Neural cell (in vitro differentiated cells): ENCODE measurements at regions not wholly inside any gene's neighbourhood (a gene's known extent, or its start where the extent isn't known, plus 50 kb on each side); places are given as distances from the start of the nearest gene placed in this dataset.

ENCODE experiments used
- H2AFZ ChIP-seq: fragments of 200-600, 300-800 bp; sonication (generic), shearing (Covaris generic); 2 replicates; pipeline ENCODE4 v1.6.0; 2014; ENCODE audit warnings: low read depth, mild to moderate bottlenecking, antibody characterized with exemption, low read length, moderate library complexity
- H3F3A ChIP-seq: fragments of 200-600 bp; shearing (Covaris generic); 2 replicates; pipeline ENCODE4 v1.6.1; 2016; ENCODE audit warnings: mild to moderate bottlenecking, moderate library complexity, mixed read lengths, antibody characterized with exemption, low read length; ENCODE audit not compliant: insufficient read depth, poor library complexity, severe bottlenecking
- H3K27ac ChIP-seq: fragments of 200-600, 300-800 bp; sonication (generic), shearing (Covaris generic); 2 replicates; pipeline ENCODE4 v1.5.1; 2014; ENCODE audit warnings: mild to moderate bottlenecking, low read length, moderate library complexity
- H3K27me3 ChIP-seq: fragments of 300-800, 200-600 bp; sonication (generic), shearing (Covaris generic); 2 replicates; pipeline ENCODE4 v1.6.0; 2014; ENCODE audit warnings: mild to moderate bottlenecking, low read depth, low read length, moderate library complexity; ENCODE audit not compliant: insufficient read depth
- H3K36me3 ChIP-seq: fragments of 300-800, 200-600 bp; sonication (generic), shearing (Covaris generic); 2 replicates; pipeline ENCODE4 v1.5.1; 2014; ENCODE audit warnings: mild to moderate bottlenecking, antibody characterized with exemption, low read length, moderate library complexity; ENCODE audit not compliant: insufficient read depth
- H3K4me2 ChIP-seq: fragments of 300-800, 200-600 bp; sonication (generic), shearing (Covaris generic); 2 replicates; pipeline ENCODE4 v1.6.0; 2014; ENCODE audit warnings: mild to moderate bottlenecking, low read length
- H3K4me3 ChIP-seq: fragments of 300-800, 200-600 bp; sonication (generic), shearing (Covaris generic); 2 replicates; pipeline ENCODE4 v1.5.1; 2014; ENCODE audit warnings: mild to moderate bottlenecking, low read length, moderate library complexity
- H3K79me2 ChIP-seq: fragments of 200-600 bp; shearing (Covaris generic); replicated peaks from 2 replicates; pipeline ENCODE4 v1.6.0; 2014; ENCODE audit warnings: mild to moderate bottlenecking, low read length, moderate library complexity; ENCODE audit not compliant: insufficient read depth
- H3K9ac ChIP-seq: fragments of 300-800, 200-600 bp; sonication (generic), shearing (Covaris generic); 2 replicates; pipeline ENCODE4 v1.6.1; 2016; ENCODE audit warnings: mild to moderate bottlenecking, low read length, mixed read lengths
- H3K9me2 ChIP-seq: fragments of 200-600 bp; shearing (Covaris generic); 2 replicates; pipeline ENCODE4 v1.6.1; 2016; ENCODE audit warnings: mild to moderate bottlenecking, low read length, mixed read lengths; ENCODE audit not compliant: insufficient read depth
- H3K9me3 ChIP-seq: fragments of 200-600, 300-800 bp; sonication (generic), shearing (Covaris generic); 2 replicates; pipeline ENCODE4 v1.6.1; 2016; ENCODE audit warnings: mild to moderate bottlenecking, mixed run types, low read length, moderate library complexity, mixed read lengths
- H4K20me1 ChIP-seq: fragments of 200-600 bp; shearing (Covaris generic); 2 replicates; pipeline ENCODE4 v1.6.1; 2016; ENCODE audit warnings: mild to moderate bottlenecking, mixed run types; ENCODE audit not compliant: insufficient read depth
- CTCF ChIP-seq: fragments of 450-650 bp; IDR thresholded peaks from 2 replicates; pipeline ENCODE4 v1.5.1; 2014; ENCODE audit warnings: antibody characterized with exemption, mild to moderate bottlenecking, moderate library complexity; ENCODE audit not compliant: poor library complexity, severe bottlenecking
- EP300 ChIP-seq: fragments of 450-650 bp; conservative IDR thresholded peaks from 2 replicates; pipeline ENCODE4 v1.6.1; 2014; ENCODE audit warnings: antibody characterized with exemption, mild to moderate bottlenecking, moderate library complexity; ENCODE audit not compliant: poor library complexity, severe bottlenecking
- EZH2 ChIP-seq: fragments of 200-600, 300-800 bp; shearing (Covaris generic), sonication (generic); IDR thresholded peaks from 2 replicates; pipeline ENCODE4 v1.6.1; 2014; ENCODE audit warnings: antibody characterized with exemption, low read length, borderline replicate concordance, mild to moderate bottlenecking; ENCODE audit not compliant: insufficient read depth, poor library complexity, severe bottlenecking
- MXI1 ChIP-seq: fragments of 450-650 bp; conservative IDR thresholded peaks from 2 replicates; pipeline ENCODE4 v1.6.1; 2014; ENCODE audit warnings: antibody characterized with exemption, mild to moderate bottlenecking; ENCODE audit not compliant: poor library complexity, severe bottlenecking
- POLR2AphosphoS5 ChIP-seq: IDR thresholded peaks from 2 replicates; pipeline ENCODE4 v1.6.1; 2012
- RAD21 ChIP-seq: fragments of 450-650 bp; conservative IDR thresholded peaks from 2 replicates; pipeline ENCODE4 v1.6.1; 2014; ENCODE audit warnings: antibody characterized with exemption, mild to moderate bottlenecking, moderate library complexity
- REST ChIP-seq: IDR thresholded peaks from 2 replicates; pipeline ENCODE4 v1.6.1; 2012; ENCODE audit warnings: borderline replicate concordance
- SMC3 ChIP-seq: fragments of 450-650 bp; conservative IDR thresholded peaks from 2 replicates; pipeline ENCODE4 v1.6.1; 2014; ENCODE audit warnings: antibody characterized with exemption, mild to moderate bottlenecking, moderate library complexity; ENCODE audit not compliant: poor library complexity
- TAF1 ChIP-seq: IDR thresholded peaks from 2 replicates; pipeline ENCODE4 v1.6.1; 2012; ENCODE audit warnings: low read depth

- no peak for TF ChIP-seq EP300
- TF ChIP-seq TAF1: no peak
- no peak for TF ChIP-seq MXI1
- TF ChIP-seq REST: no peak
- TF ChIP-seq POLR2AphosphoS5: no peak
- no peak for TF ChIP-seq SMC3
- TF ChIP-seq EZH2: no peak
- no peak for TF ChIP-seq CTCF
- TF ChIP-seq RAD21: no peak
- Histone ChIP-seq H3K9ac (no peak overlapping the region), H3K27me3 (no peaks in the 10 kb centered on the region), H3K36me3 (no peaks in the 10 kb centered on the region), H3K27ac (no peak overlapping the region), H3F3A (no peaks in the 10 kb centered on the region), H3K4me3 (no peak overlapping the region), H3K9me2 (no peaks in the 10 kb centered on the region), H2AFZ (no peak overlapping the region), H3K79me2 (no peaks in the 10 kb centered on the region), H3K4me2 (no peak overlapping the region), H4K20me1 (no peaks in the 10 kb centered on the region), H3K9me3 (no peaks in the 10 kb centered on the region)
Measured at GRCh38 chr10:130984686-130985085, 326.8 kb downstream of the TCERG1L start.

- H3K4me2 ChIP-seq: no peak overlapping the region
Measured at GRCh38 chr10:130985158-130985753, 326.3 kb downstream of the TCERG1L start.

More at GRCh38 chr10:130985158-130985753, 326.3 kb downstream of the TCERG1L start:
- no peak overlapping the region for H3K27ac ChIP-seq
- no peaks in the 10 kb centered on the region for H3K9me3 ChIP-seq
- H3K9ac ChIP-seq: no peak overlapping the region
- no peak overlapping the region for H2AFZ ChIP-seq
- no peaks in the 10 kb centered on the region for H3K9me2 ChIP-seq
- no peaks in the 10 kb centered on the region for H4K20me1 ChIP-seq
- TF ChIP-seq CTCF (no peak), MXI1 (no peak), TAF1 (no peak), POLR2AphosphoS5 (no peak), EP300 (no peak), REST (no peak), EZH2 (no peak), RAD21 (no peak), SMC3 (no peak)
- H3K27me3 ChIP-seq: no peaks in the 10 kb centered on the region
- H3K79me2 ChIP-seq: no peaks in the 10 kb centered on the region
- H3K4me3 ChIP-seq: no peak overlapping the region
- H3F3A ChIP-seq: no peaks in the 10 kb centered on the region
- H3K36me3 ChIP-seq: no peaks in the 10 kb centered on the region
